ENCODE measurements at regions not wholly inside any gene's neighbourhood (a gene's known extent, or its start where the extent isn't known, plus 50 kb on each side); places are given as distances from the start of the nearest gene placed in this dataset.

- TF ChIP-seq TFDP1 (CRISPR knock-in tag; IDR thresholded peaks at IDR 0.05; ENCODE audit: borderline replicate concordance) (peak; percentile 36; the same call in 1 of the 2 replicates), ZFP41 (CRISPR knock-in tag; IDR thresholded peaks at IDR 0.05; ENCODE audit: borderline replicate concordance) (no peak), ZSCAN30 (CRISPR knock-in tag; IDR thresholded peaks at IDR 0.05) (peak; percentile 67; the same call in 1 of the 2 replicates), PRDM15 (CRISPR knock-in tag; IDR thresholded peaks at IDR 0.05) (no peak), TEAD3 (CRISPR knock-in tag; optimal IDR thresholded peaks at IDR 0.05; ENCODE audit: borderline replicate concordance) (peak; percentile 98), ZSCAN5A (CRISPR knock-in tag; IDR thresholded peaks at IDR 0.05; ENCODE audit: borderline replicate concordance) (no peak), TFE3 (CRISPR knock-in tag; IDR thresholded peaks at IDR 0.05) (peak; percentile 84), U2AF2 (IDR thresholded peaks at IDR 0.05; ENCODE audit: low read depth, low read length) (no peak), TMF1 (CRISPR knock-in tag; IDR thresholded peaks at IDR 0.05; ENCODE audit: low read depth) (no peak), DRAP1 (CRISPR knock-in tag; IDR thresholded peaks at IDR 0.05) (0 out of 2 replicates have a peak, but pooled peaks have one; percentile 75), ZNF136 (CRISPR knock-in tag; IDR thresholded peaks at IDR 0.05; ENCODE audit: low read depth) (0 out of 2 replicates have a peak, but pooled peaks have one; percentile 32), THYN1 (CRISPR knock-in tag; IDR thresholded peaks at IDR 0.05; ENCODE audit: borderline replicate concordance, low read depth) (no peak), TSC22D2 (CRISPR knock-in tag; IDR thresholded peaks at IDR 0.05; ENCODE audit: borderline replicate concordance) (peak; percentile 55; the same call in 1 of the 2 replicates), BRF2 (CRISPR knock-in tag; IDR thresholded peaks at IDR 0.05) (no peak), ZNF431 (CRISPR knock-in tag; IDR thresholded peaks at IDR 0.05; ENCODE audit: borderline replicate concordance, low read depth) (peak; percentile 39; the same call in 1 of the 2 replicates), PPARG (CRISPR knock-in tag; conservative IDR thresholded peaks at IDR 0.05) (peak; percentile 68), NR2F6 (IDR thresholded peaks at IDR 0.05) (peak; percentile 89), NR2F6 (CRISPR knock-in tag; IDR thresholded peaks at IDR 0.05) (peak; percentile 97), REPIN1 (CRISPR knock-in tag; IDR thresholded peaks at IDR 0.05; ENCODE audit: borderline replicate concordance, low read depth) (peak; percentile 85), ZNF562 (CRISPR knock-in tag; IDR thresholded peaks at IDR 0.05; ENCODE audit: borderline replicate concordance) (no peak)
These were observed 74.1 kb upstream of the IRF2BP2 start (continued) for GRCh38 chr1:234683861-234684632.
